Stimulated activated CD4-positive, alpha-beta T cell treated with anti-CD3 and anti-CD28 coated beads, Interleukin-15, amount 100 ng/mL, for 48 hours (primary cell): ENCODE measurements at regions not wholly inside any gene's neighbourhood (a gene's known extent, or its start where the extent isn't known, plus 50 kb on each side); places are given as distances from the start of the nearest gene placed in this dataset.
"Not testable (repeated sequence)": the region's sequence is repeated elsewhere in the genome, so short reads cannot be mapped to it uniquely, and the experiment has no call there.

Experiments
- DNase-seq, 2 donors: peaks; one replicate each; pipeline ENCODE4 v3.0.0-alpha.2; 2020; ENCODE audit warnings: low read depth in 2 of 2

DNA sequence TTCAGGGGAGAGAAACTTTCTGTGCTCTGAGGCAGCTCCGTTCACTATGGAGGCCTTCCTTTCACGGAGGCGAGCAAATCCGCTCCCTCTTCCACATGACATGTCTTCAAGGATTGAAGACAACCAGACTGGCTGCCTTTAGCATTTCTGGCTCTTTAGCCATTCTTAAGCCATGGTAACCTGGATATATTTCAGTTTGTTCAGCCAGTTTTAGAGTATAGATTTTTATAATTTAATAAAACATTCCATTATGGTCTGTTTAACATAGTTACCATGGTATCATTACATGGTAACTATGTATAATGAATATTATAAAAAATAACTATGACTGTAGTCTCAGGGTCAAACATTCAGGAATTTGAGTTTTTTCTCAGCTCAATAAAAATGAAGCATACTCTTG is 54.2 kb upstream of the NFIA start:
- no peak for DNase-seq

DNA sequence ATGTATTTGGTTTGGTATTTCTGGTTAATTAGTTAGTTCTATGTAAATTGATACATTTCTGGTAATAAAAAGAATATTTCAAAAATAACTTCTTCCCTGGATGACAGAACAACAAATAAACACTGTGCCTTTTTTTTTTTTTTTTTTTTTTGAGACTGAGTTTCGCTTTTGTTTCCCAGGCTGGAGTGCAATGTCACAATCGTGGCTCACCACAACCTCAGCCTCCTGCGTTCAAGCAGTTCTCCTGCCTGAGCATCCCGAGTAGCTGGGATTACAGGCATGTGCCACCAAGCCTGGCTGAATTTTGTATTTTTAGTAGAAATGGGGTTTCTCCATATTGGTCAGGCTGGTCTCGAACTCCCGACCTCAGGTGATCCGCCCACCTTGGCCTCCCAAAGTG is 64.3 kb upstream of the NFIA start:
- not testable (repeated sequence) for DNase-seq

DNA sequence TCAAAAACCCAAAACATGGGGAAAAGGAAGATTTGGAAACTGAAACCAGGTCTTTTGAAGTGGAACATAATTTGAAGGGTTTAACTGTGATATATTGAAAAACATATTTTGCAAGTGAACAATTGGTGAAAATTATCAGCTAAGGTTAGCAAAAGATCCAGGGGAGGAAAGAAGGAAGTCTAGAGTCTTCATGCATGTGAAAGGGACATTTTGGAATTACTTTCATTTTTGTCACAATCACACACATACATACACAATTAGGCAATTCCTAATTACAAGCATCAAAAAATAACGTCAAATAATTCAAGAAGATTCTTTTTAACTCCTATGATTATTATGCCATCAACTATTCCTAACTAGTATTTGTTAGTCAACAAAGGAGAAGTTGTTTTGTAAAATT is 64.7 kb upstream of the NFIA start:
- DNase-seq = no peak

DNA sequence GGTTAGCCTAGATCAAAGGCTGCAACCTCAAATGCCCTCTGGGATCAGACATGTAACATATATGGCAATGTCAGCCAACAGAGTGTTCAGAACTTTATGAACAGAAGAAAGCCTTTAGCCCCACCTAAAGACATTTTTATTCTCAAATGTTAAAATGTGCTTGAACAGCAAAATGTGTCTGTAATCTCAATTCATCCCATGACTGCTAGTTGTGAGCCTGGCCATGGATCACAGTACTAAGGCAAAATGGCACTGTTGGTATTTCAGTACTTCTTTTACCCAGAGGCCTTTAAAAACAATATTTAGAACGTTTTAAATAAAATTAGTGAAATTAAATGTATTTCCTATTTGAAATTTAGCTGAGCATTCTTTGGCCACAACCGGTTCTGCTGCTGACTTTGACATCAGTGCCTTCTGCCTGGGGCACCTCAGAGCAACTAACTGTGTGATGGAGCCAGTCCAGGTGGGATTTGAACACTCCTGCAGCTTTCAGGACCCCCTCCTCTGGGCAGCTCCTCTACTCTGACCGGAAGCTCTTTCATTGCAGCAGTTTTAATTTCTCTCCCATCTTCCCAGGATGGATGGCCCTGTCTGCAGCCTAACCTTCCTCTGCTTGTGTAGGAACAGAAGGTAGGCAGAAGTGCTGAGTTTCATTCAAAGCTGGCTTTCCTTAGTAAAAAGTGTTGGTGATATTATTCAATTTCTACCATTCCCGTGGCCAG is 68.3 kb upstream of the NFIA start:
- no peak for DNase-seq

DNA sequence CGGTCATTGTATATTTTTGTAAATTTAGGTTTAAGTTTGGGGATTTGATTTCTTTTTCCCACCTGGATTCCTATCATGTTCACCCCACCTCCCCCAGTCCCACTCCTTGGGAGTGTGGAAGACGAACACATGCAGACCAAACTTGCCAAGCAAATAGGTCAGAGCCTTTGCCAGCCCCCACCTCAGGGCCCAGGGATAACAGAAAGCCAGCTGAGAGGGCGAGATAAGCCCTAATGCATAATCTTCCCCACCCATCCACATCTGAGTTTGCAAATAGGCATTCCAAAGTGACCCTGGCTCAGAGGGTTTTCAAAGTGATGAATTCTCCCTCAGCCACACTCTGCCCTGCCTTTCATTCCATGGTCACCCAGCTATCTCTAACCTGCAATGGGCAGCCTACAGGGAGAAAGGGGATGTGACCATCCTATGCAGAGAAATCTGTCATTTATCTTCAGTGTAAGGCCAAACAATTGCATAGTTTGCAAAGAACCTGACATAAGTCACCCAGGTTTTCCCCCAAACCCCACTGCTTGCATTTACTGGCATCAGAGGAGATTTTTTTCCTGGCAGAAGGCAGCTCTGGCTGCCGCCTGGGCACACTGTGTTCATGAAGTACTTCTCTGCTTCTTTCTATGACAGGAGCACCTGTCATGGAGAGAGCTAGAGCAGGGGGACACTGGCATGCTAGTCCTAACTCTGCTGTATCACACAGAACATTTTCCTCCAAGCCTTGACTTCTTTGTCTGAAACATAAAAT is 69.0 kb upstream of the NFIA start:
- no peak for DNase-seq

DNA sequence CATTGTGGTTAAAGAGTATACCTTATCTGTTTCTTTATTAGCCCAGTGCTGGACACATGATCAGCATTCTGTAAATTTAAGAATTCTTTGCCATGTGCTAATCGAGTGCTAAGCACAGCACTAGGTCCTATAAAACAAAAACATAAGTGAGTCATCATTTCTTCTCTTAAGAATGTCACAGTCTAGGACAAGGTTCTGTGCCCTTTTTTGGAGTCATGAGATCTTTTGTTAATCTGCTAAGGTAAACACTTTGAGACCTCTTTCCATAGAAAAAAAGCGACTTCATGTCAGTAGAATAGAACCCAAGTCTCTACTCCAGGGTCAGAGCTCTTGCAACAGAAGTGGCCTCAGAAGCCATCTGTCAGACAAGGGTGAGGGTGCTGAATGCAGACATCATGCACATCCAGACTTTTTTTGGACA is 70.0 kb upstream of the NFIA start:
- no peak for DNase-seq

DNA sequence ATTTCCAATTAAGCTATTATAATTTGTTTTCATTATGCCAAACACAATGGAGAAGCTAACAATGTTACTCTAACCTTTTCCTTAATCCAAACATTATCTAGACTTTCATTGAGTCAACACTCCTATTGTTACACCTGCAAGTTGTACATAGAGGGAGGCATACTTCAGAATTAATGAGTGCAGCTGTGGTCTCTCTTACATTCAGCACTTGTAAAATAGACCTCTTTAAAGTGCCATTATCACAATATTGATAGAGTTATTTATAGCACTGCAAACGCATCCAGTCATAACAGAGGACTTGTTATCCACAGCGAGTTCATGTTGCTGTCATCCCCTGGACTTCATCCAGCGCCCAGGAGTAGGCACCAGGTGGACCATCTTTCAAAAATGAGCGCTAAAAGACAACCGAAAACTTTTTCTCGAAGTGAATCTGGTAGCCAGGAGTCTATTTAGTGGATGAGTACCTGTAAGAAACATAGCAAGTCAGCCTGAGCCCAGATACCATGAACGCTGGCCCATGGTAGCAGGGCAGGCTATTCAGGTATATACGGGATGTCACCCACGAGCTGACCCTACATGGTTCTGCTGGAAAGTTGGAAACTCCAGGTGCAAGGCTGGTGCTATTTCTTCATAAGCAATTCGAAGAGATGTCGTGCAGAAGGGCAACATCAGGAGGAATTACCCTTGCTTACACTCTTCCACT is 70.6 kb upstream of the NFIA start:
- DNase-seq = no peak

DNA sequence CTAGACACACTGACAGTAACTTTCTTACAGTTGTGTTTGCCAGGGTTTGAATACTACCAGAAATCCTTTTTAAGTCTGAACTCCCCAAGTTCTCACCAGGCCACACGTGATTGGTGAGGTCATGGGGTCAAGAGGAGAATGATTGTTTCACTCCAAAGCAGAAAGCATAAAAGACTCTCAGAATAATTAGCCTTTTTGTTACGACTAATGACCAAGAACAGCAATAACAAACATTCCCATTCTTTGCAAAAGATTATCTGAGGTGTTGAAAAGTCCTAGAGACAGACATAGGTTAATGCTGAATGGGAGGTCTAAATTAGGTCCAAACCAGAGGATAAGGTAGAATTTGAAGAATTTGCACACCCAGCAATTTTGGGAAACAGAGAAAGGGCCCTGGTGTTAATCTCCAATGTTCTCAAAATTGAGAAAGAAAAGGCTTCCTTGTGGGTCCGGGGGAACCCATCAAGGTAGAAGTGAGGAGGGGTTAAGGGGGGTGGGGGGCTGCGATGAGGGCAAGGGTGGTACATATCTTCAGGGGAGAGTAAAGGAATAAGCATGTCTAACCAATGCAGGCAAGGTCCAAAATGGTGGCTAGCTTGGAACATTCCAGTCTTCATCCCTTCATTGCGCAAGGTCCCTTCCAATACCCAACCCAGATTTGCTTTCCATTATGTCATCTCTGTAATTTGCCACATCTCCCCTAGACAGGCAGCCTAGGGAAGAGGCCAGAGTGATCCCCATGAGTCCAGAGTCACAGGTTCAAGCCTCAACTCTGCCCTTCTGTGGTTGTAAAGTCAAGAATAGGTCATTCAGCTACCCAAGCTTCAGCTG is 74.6 kb upstream of the NFIA start:
- no peak for DNase-seq

DNA sequence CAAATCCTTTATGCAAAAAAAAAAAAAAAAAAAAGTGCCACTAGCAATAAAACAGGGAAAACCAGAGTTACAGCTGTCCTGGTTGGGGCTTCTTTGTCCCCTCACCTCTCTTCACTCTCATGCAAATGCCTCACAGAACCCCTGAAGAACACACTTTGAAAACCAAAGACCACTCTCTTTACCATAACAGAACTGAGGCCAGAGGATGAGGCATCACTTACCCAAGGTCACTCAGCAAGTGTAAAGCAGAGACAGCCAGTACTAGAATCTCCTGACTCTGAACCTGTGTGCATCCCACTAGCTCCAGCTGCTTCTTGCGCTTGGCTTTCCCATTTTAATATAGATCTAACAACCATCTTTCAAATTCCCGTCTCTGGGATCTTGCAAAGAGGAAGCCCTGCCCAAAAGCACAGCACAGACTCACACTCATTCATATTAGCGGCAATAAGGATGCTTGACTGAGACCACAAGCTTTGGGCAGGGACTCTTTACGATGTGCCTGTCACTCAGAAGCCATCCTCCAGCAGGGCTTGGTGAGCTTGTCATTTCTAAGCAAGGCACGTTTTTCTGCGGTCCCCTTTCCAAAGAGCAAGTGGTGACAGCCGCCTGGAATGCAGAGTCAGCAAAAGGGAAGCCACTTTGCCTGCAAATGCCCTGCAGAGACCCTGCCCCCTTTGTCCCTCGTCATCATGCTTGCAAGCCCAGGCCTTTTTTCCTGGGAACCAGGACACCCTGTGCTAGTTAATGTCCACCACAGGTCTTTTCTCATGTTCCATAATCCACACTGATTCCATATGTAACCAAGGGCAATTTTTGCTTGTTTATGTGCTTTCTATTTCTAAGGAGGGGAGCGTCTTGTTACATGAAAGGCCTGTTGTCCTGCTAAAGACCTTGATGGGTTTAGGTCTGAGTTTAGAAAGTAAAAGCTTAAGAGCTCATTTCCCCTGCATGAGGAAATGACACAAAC is 76.5 kb upstream of the NFIA start:
- no peak for DNase-seq

DNA sequence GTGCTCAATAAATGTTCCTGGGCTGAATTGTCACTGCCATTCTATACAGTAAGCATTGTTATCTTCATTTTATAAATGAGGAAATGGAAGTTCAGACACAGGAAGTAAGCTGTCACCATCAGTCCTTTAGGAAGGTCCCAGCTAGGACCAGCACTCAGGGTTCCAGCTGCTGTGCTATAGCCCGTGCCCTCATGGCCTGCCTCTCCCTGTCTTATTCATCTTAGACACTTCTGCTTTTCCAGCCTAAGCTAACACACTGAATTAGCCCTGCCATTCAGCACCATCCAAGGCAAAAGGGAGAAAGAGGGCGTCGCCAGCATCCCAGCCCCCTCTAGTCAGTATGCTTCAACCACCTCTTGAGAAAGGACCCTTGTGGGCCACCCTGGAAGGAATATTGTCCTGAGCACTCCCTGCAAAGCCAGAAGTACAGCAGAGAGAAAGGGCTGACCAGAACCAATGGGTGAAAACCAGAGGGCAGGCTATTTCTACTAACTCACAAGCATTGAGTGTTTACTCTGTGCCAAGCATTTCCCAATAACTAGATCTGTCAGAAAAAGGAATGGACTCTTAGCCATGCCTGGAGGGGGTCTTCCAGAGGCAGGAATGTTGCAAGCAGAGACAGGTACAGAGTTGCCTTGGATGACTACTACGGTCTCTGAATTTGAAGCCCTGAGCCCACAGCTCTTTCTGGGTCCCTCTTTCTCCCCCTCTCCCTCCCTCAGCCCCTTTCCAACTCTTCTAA is 77.9 kb upstream of the NFIA start:
- no peak for DNase-seq

DNA sequence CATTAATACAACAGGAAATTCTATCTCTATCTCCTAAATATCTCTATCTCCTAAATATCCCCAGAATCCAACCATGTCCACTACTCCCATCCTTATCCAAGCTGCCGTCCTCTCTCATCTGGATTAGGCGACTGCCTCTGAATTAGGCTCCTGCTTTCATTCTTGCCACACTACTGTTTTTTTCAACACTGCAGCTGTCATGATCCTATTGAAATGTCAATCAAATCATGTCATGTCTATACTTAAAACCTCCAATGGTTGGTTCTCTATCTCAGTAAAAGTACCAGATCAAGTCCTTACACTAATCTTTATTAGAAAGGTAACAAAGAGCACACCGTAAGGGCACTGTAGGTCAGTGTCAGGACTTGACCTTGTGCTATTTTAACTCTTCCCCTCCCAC is 82.0 kb upstream of the NFIA start:
- DNase-seq = no peak

DNA sequence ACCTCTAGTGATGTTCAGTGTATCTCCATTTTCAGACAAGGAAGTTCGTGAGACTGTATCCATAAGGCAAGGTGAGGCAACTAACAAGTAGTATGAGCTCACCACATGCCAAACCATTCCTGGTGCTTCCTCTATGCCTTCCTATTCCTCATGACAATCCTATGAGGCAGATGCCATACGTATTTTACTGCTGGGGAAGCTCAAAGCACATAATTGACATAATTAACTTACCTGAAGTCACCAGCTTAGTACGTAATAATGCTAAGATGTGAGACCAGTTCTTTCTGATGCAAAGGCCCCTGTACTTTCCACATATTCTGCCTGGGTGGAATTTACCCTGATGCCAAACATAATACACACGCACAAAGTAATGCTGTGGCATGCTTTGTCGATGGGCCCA is 83.6 kb upstream of the NFIA start:
- DNase-seq = no peak

DNA sequence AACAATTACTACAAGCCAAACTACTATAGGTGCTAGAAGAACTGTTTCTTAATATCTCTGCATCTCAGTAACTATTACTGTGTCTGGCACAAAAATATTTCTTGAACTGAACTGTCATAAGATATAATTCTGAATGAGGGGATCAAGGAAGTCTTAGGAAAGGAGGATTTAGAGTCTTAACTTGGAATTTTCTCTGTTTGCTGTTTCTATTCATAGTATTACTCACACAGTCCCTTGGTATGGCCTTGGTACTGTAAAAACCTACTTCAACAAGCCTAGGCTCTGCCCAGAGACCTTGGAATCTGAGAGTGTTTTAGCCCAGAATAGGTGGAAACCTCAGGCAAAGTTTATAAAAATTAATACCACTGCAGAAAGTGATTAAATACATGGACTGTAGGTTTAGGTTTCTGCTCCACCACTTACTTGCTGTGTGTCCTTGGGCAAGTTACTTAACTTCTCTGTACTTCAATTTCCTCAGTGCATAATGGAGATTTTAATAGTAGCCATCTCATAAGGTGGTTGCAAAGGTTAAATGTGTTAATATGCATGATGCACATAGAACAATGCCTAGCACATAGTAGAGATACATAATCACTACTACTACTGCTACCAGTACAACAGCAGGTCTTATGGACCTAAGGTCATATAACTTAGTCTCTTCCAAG is 87.4 kb upstream of the NFIA start:
- no peak for DNase-seq

DNA sequence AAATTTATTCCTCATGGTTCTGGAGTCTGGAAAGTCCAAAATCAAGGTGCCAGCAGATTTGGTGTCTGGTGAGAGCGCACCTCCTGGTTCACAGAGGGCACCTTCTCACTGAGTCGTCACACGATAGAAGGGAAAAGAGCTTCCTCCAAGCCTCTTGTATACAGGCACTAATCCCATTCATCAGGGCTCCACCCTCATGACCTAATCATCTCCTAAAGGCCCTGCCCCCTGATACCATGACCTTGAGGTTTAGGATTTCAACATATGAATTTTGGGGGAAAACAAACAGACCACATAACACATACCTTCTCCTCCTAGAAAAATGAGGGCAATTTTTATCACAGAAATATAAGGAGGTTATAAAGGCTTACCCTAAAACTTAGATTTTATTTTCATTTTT is 88.0 kb upstream of the NFIA start:
- no peak for DNase-seq

DNA sequence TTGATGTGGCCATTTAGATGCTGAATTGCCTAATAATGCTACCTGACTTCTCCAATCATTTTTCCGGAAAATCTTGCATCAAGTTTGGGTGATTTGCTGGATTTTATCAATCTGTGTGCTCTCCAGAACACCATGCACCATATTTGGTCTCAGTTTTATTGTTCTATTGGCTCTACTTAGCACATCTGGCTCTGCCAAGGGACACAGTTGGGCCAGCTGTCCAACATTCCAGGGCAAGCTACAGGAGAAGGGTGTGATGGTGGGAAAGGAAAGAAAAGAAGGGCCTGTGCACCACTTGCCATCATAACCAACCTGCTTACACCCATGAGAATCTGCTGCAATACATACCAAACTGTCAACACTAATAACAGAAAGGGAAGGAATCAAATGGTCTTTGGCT is 90.2 kb upstream of the NFIA start:
- no peak for DNase-seq

DNA sequence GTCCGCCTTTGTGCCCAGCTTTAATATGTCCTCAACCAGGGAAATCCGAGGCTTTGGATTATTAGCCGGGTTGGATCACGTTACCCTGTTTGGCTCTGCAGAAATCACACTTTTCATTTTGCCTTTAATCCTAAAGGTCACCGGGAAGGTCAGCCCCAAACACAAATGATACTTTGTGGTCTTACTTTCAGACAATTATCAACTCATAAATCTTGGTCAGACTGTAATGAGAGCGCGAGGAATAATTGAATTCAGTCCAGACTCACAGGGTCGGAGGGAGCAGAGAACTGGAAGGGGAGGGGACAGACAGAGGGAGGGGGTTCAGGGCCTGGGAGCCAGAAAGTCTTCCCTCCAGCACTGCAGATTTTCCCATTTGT is 91.7 kb upstream of the NFIA start:
- no peak for DNase-seq

DNA sequence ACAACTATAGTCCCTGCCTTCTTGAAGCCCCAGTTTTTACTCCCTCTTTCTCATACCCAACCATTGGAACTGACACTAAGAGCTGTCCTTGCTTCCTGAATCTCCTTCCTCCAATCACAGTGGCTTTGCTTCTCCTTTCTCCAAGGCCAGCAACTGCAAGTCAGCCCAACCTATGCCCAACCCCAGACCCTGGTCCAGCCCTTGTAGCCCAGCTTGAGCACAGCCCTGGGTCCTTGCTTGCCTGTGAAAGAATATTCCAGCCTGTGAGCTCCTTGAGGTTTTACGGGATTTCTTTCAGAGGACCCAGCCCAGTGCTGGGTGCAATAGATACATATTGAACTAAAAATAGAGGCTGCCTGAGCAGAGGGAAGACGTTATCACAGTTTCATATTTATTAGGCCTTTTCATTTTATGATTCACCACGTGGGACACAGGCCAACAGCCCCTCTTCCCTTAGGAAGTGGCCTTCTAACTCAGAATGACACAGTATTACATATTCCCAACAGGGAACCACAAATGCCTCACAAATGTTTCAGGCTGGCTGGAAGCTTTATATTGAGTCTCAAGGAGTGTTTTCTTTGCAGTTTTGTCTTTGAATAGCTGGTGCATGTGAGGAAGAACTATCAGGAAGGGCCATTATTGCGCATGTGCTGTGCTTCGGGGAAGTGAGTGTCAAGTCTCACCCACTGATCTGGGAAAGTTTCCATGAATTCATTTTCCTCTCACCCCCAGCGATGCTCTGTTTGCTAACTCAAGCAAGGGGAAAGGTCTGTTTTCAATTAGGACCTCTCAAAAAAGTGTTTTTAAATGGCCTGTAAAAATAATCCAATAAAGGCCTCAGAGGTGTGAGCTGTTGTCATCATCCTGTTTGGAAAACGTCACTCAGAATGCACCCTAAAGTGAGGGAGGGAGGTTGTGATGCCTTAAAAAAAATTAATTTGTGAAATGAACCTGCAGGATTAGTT is 92.3 kb upstream of the NFIA start:
- DNase-seq = no peak

DNA sequence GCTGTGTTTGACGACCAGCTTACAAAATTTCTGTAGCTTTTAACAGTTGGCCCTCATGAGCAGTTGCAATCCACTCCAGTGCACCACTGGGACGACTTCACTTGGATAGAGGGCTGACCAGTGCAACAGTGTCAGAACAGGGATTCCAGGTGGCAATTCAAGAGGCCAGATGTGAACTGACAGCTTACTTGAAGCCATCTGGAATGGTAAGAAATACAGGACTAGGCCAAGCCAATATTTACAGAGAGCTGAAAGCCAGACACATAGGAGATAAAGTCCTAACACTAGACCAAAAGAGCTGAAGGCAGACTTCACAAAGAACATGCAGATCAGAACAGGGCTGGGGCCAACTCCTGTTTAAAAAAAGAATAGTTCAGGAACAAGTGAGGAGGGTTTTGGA is 93.5 kb upstream of the NFIA start:
- no peak for DNase-seq

DNA sequence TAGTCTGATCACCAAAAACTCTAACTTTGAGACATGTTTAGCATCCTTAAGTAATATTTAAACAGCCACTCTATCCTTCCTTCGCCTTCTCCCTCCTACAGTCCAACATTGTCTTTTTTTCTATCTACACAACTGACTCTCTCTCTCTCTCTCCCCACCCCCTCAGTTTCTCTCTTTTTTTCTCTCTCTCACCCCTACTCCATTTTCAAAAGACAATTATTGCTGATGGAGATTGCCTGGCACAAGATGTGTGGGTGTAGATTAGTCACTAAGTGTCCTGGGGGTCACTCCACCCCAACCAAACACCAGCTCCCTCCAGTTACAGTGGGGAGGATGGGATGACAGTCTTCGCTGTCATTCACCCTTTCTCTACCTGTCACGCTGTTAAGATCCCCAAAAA is 94.5 kb upstream of the NFIA start:
- DNase-seq = no peak
